ENCODE measurements at regions not wholly inside any gene's neighbourhood (a gene's known extent, or its start where the extent isn't known, plus 50 kb on each side); places are given as distances from the start of the nearest gene placed in this dataset.

- DNase-seq (ENCODE audit: low read depth, low spot score), result no peak
- H3K9me3 ChIP-seq (ENCODE audit: insufficient read depth, low read length), result no peaks in the 10 kb centered on the region
- H3K4me3 ChIP-seq (ENCODE audit: insufficient read length, low read depth), result no peak overlapping the region
- H3K9ac ChIP-seq (ENCODE audit: insufficient read length, low read depth), result no peak overlapping the region
- no peak for TF ChIP-seq ZNF274 (IDR thresholded peaks at IDR 0.05; ENCODE audit: low read depth, low read length)
- TF ChIP-seq SUZ12 (IDR thresholded peaks at IDR 0.05; ENCODE audit: extremely low read depth, insufficient read depth, insufficient read length), result no peak
- TF ChIP-seq YY1 (IDR thresholded peaks at IDR 0.05; ENCODE audit: insufficient read depth, insufficient read length), result no peak
- no peaks in the 10 kb centered on the region for H3K36me3 ChIP-seq (ENCODE audit: insufficient read depth, insufficient read length, low read length)
- no peaks in the 10 kb centered on the region for H3K27me3 ChIP-seq (ENCODE audit: insufficient read depth, insufficient read length)
- H3K4me1 ChIP-seq (ENCODE audit: insufficient read depth, insufficient read length), result no peaks in the 10 kb centered on the region
These were observed 69.4 kb downstream of the SAMD9 start for GRCh38 chr7:93048136-93048930.

GRCh38 chr7:93047514-93048099 is 70.2 kb downstream of the SAMD9 start:
- H3K9ac ChIP-seq (ENCODE audit: insufficient read length, low read depth), result no peak overlapping the region
- H3K4me1 ChIP-seq (ENCODE audit: insufficient read depth, insufficient read length), result no peaks in the 10 kb centered on the region
- H3K4me3 ChIP-seq (ENCODE audit: insufficient read length, low read depth), result no peak overlapping the region
- TF ChIP-seq SUZ12 (IDR thresholded peaks at IDR 0.05; ENCODE audit: extremely low read depth, insufficient read depth, insufficient read length) (no peak), ZNF274 (IDR thresholded peaks at IDR 0.05; ENCODE audit: low read depth, low read length) (no peak), YY1 (IDR thresholded peaks at IDR 0.05; ENCODE audit: insufficient read depth, insufficient read length) (no peak)
- H3K9me3 ChIP-seq (ENCODE audit: insufficient read depth, low read length), result no peaks in the 10 kb centered on the region
- no peak for DNase-seq (ENCODE audit: low read depth, low spot score)
- no peaks in the 10 kb centered on the region for H3K36me3 ChIP-seq (ENCODE audit: insufficient read depth, insufficient read length, low read length)
- no peaks in the 10 kb centered on the region for H3K27me3 ChIP-seq (ENCODE audit: insufficient read depth, insufficient read length)

GRCh38 chr7:93046641-93047040 is 71.1 kb downstream of the SAMD9 start:
- H3K27me3 ChIP-seq (ENCODE audit: insufficient read depth, insufficient read length), result no peaks in the 10 kb centered on the region
- H3K9ac ChIP-seq (ENCODE audit: insufficient read length, low read depth), result no peak overlapping the region
- H3K4me1 ChIP-seq (ENCODE audit: insufficient read depth, insufficient read length), result no peaks in the 10 kb centered on the region
- no peaks in the 10 kb centered on the region for H3K36me3 ChIP-seq (ENCODE audit: insufficient read depth, insufficient read length, low read length)
- H3K9me3 ChIP-seq (ENCODE audit: insufficient read depth, low read length), result no peaks in the 10 kb centered on the region
- DNase-seq (ENCODE audit: low read depth, low spot score), result no peak
- no peak overlapping the region for H3K4me3 ChIP-seq (ENCODE audit: insufficient read length, low read depth)
- no peak for TF ChIP-seq SUZ12 (IDR thresholded peaks at IDR 0.05; ENCODE audit: extremely low read depth, insufficient read depth, insufficient read length)

- DNase-seq (ENCODE audit: low read depth, low spot score), result peak; percentile 74
- no peaks in the 10 kb centered on the region for H3K27me3 ChIP-seq (ENCODE audit: insufficient read depth, insufficient read length)
- no peak overlapping the region for H3K9ac ChIP-seq (ENCODE audit: insufficient read length, low read depth)
- H3K9me3 ChIP-seq (ENCODE audit: insufficient read depth, low read length), result no peaks in the 10 kb centered on the region
- TF ChIP-seq SUZ12 (IDR thresholded peaks at IDR 0.05; ENCODE audit: extremely low read depth, insufficient read depth, insufficient read length) (no peak), ZNF274 (IDR thresholded peaks at IDR 0.05; ENCODE audit: low read depth, low read length) (no peak), YY1 (IDR thresholded peaks at IDR 0.05; ENCODE audit: insufficient read depth, insufficient read length) (no peak)
- H3K36me3 ChIP-seq (ENCODE audit: insufficient read depth, insufficient read length, low read length), result no peaks in the 10 kb centered on the region
- H3K4me1 ChIP-seq (ENCODE audit: insufficient read depth, insufficient read length), result no peaks in the 10 kb centered on the region
- no peak overlapping the region for H3K4me3 ChIP-seq (ENCODE audit: insufficient read length, low read depth)
These were observed 73.5 kb downstream of the SAMD9 start for GRCh38 chr7:93044147-93044810.

GRCh38 chr7:93043385-93043985 is 74.3 kb downstream of the SAMD9 start:
- no peaks in the 10 kb centered on the region for H3K9me3 ChIP-seq (ENCODE audit: insufficient read depth, low read length)
- H3K27me3 ChIP-seq (ENCODE audit: insufficient read depth, insufficient read length), result no peaks in the 10 kb centered on the region
- H3K9ac ChIP-seq (ENCODE audit: insufficient read length, low read depth), result peak overlapping the region; percentile 42
- H3K4me3 ChIP-seq (ENCODE audit: insufficient read length, low read depth), result no peak overlapping the region
- H3K4me1 ChIP-seq (ENCODE audit: insufficient read depth, insufficient read length), result no peaks in the 10 kb centered on the region
- H3K36me3 ChIP-seq (ENCODE audit: insufficient read depth, insufficient read length, low read length), result no peaks in the 10 kb centered on the region
- no peak for DNase-seq (ENCODE audit: low read depth, low spot score)
- no peak for TF ChIP-seq YY1 (IDR thresholded peaks at IDR 0.05; ENCODE audit: insufficient read depth, insufficient read length)

- DNase-seq (ENCODE audit: low read depth, low spot score), result no peak
- no peaks in the 10 kb centered on the region for H3K36me3 ChIP-seq (ENCODE audit: insufficient read depth, insufficient read length, low read length)
- TF ChIP-seq SUZ12 (IDR thresholded peaks at IDR 0.05; ENCODE audit: extremely low read depth, insufficient read depth, insufficient read length) (no peak), ZNF274 (IDR thresholded peaks at IDR 0.05; ENCODE audit: low read depth, low read length) (no peak), YY1 (IDR thresholded peaks at IDR 0.05; ENCODE audit: insufficient read depth, insufficient read length) (no peak)
- H3K27me3 ChIP-seq (ENCODE audit: insufficient read depth, insufficient read length), result no peaks in the 10 kb centered on the region
- H3K4me3 ChIP-seq (ENCODE audit: insufficient read length, low read depth), result no peak overlapping the region
- H3K9me3 ChIP-seq (ENCODE audit: insufficient read depth, low read length), result no peaks in the 10 kb centered on the region
- H3K4me1 ChIP-seq (ENCODE audit: insufficient read depth, insufficient read length), result no peaks in the 10 kb centered on the region
- H3K9ac ChIP-seq (ENCODE audit: insufficient read length, low read depth), result no peak overlapping the region
These were observed 77.4 kb downstream of the SAMD9 start for GRCh38 chr7:93040355-93040754.

GRCh38 chr7:93039786-93040185 is 78.0 kb downstream of the SAMD9 start:
- no peaks in the 10 kb centered on the region for H3K36me3 ChIP-seq (ENCODE audit: insufficient read depth, insufficient read length, low read length)
- no peak for TF ChIP-seq YY1 (IDR thresholded peaks at IDR 0.05; ENCODE audit: insufficient read depth, insufficient read length)
- TF ChIP-seq ZNF274 (IDR thresholded peaks at IDR 0.05; ENCODE audit: low read depth, low read length), result no peak
- no peak for TF ChIP-seq SUZ12 (IDR thresholded peaks at IDR 0.05; ENCODE audit: extremely low read depth, insufficient read depth, insufficient read length)
- no peaks in the 10 kb centered on the region for H3K27me3 ChIP-seq (ENCODE audit: insufficient read depth, insufficient read length)
- H3K4me1 ChIP-seq (ENCODE audit: insufficient read depth, insufficient read length), result no peaks in the 10 kb centered on the region
- H3K4me3 ChIP-seq (ENCODE audit: insufficient read length, low read depth), result no peak overlapping the region
- DNase-seq (ENCODE audit: low read depth, low spot score), result no peak
- H3K9ac ChIP-seq (ENCODE audit: insufficient read length, low read depth), result no peak overlapping the region
- no peaks in the 10 kb centered on the region for H3K9me3 ChIP-seq (ENCODE audit: insufficient read depth, low read length)
